ENCODE measurements at regions not wholly inside any gene's neighbourhood (a gene's known extent, or its start where the extent isn't known, plus 50 kb on each side); places are given as distances from the start of the nearest gene placed in this dataset.

- TF ChIP-seq CTCF (IDR thresholded peaks at IDR 0.05): no peak
- TF ChIP-seq EP300 (IDR thresholded peaks at IDR 0.05): no peak
- TF ChIP-seq HOXA7 (CRISPR knock-in tag; IDR thresholded peaks at IDR 0.05): no peak
- TF ChIP-seq, protein P1, sequence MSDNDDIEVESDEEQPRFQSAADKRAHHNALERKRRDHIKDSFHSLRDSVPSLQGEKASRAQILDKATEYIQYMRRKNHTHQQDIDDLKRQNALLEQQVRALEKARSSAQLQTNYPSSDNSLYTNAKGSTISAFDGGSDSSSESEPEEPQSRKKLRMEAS (IDR thresholded peaks at IDR 0.05): no peak
- TF ChIP-seq HMGXB4 (CRISPR knock-in tag; IDR thresholded peaks at IDR 0.05; ENCODE audit: borderline replicate concordance): no peak
- no peak for TF ChIP-seq RNF2 (IDR thresholded peaks at IDR 0.05; ENCODE audit: borderline replicate concordance, low read depth)
Observed at GRCh38 chr18:56489893-56490292, 148.5 kb downstream of the TXNL1 start.
